CD4-positive, alpha-beta T cell treated with Interleukin-17A for 4 hours (primary cell): ENCODE measurements at regions not wholly inside any gene's neighbourhood (a gene's known extent, or its start where the extent isn't known, plus 50 kb on each side); places are given as distances from the start of the nearest gene placed in this dataset.
"Not testable (repeated sequence)": the region's sequence is repeated elsewhere in the genome, so short reads cannot be mapped to it uniquely, and the experiment has no call there.

Experiments
- DNase-seq: peaks from one replicate; pipeline ENCODE4 v3.0.0-alpha.2; 2020; ENCODE audit warnings: mixed read lengths

DNA sequence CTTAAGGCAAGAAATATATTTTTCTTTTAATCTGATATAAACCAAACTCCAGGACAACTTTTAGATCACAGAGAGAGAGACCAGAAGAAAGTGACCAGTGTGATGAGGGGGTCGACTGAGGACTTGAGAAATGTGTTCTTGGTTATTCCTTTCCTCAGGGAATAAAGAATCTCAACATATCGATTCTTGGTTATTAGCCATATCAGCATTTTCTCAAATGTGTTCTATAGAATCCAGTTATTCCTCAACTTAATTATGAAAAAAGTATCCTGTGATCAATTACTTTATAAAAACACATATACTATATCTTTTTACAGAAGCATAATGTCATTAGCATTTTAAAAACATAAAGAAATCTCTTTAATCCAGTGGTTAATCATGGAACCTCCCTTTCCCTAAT lies 222.1 kb upstream of the FAM3C start:
- no peak for DNase-seq

DNA sequence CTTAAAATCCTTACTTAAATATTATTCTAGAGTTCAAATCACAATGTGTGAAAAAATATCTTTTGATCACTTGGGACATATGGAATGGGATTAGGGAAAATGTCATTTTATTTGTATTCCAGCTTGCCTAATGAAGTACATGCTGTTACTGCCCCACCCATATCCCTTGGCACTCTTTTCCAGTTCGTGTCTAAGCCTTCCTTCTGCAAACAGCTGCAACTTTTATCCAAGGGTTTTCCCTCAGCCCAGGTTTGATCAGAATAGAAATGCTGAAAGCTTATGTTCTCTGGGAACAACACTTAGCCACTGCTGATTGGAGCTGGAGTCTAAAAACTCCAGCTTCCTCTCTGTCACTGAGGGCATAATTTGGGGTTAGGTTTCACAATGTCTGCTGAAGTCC lies 214.1 kb upstream of the FAM3C start:
- DNase-seq, result no peak

DNA sequence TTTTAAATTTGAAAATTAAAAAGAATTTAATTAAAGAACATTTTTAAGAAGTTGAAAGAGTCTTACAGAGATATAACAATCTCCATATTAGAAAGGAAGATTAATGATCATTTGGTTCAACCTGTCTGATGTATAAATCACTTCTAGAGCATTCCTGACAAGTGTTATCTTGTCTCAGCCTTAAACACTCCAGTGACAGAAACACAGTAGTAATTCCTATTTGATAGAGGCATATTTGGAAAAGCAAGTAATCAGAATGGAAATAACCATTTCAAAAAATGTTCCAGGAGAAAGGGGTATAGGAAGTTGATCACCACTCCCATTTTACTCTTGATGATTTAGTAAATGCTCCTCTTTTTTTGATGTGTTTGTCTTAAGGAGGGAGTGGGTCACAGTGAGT lies 213.1 kb upstream of the FAM3C start:
- DNase-seq, result no peak

DNA sequence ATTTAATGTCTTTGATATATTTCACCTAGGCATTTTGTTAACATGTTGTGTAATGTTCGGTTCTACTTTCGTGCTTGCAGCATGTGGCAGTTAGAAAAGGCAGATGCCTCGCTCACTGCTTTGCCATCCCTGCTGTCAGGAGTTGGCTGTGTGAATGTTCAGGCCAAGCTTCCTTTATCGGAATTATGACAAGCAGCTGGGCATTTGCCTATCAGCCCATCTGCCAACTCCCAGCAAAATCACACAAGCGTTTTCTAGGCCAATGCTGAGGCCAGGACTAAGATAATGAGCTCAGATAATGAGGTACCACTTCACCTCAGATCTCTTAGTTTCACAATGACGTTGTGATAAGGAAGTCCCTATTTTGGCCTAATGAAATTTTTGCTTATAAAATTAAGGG lies 212.7 kb upstream of the FAM3C start:
- no peak for DNase-seq

DNA sequence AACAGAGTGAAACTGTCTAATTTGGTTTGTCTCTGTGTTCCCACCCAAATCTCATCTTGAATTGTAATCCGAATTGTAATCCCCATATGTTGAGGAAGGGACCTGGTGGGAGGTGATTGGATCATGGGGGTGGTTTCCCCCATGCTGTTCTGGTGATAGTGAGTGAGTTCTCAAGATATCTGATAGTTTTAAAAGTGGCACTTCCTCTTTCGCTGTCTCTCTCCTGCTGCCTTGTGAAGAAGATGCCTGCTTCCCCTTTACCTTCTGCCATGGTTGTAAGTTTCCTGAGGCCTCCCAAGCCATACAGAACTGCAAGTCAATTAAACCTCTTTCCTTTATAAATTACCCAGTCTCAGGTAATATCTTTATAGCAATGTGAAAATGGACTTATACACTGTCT lies 212.1 kb upstream of the FAM3C start:
- not testable (repeated sequence) for DNase-seq

DNA sequence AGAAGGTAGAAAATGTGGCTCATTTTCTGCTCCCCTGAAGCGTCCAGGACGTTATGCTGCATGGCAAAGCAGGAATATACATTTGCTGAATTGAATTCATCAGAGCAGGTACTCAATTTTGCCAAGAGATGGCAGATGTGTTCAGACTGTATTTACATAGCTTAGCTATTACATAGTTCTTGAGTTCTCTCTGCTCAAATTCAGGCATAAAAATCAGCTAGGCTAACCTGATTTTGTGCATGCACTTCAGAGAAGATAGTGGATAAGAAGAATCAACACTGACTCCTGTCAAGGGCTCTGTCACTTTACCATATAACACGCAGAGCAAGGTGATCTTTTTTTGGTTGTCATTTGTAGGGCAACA lies 209.2 kb upstream of the FAM3C start:
- no peak for DNase-seq

DNA sequence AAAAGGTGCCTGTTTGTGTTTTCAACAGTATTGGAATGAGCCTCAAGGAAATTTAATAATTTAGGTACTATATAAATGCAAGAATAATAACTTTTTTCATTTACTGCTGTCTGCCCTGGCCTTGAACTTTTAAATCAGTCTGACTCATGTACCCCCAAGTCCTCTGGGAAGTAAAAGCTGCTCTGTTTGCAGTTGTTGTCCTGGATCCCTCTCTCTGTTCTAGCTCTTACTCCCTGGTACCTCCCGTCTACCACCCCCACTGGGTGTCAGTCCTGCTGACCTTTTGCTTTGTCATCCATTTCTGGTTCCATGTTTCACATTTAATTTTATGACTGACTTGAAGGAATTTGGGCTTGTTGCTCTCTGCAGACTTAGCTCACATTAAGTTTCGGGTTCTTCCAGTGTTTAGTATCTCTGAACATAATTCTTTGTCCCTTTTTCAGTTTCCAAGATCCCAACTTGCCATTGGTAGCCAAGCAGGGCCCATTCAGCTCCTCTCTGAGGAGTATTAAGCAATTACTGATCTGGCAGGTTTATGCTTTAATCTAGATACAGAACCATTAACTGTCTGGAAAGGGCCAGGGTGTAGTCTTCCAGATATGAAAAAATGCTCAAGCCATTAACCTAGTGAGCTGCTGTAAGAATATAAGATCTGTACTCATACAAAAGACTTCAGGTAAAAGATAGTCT lies 208.7 kb upstream of the FAM3C start:
- no peak for DNase-seq

DNA sequence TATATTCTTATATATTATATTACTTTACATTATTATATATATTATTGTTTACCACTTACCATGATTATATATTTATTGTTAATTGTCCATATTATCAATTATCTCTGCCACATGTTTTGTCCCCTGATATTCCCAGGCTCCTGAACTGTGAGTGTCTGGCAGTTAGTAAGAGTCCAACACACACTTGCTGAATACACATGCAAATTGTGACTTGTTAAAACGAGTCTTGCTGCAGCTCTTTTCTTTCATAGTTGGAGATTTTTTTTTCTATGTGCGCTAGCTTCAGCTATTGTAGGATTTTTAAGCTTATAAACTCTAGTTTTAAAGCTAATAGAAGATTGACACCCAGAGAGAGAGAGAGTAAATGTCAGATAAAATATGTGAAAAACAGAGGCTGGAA lies 207.8 kb upstream of the FAM3C start:
- no peak for DNase-seq

DNA sequence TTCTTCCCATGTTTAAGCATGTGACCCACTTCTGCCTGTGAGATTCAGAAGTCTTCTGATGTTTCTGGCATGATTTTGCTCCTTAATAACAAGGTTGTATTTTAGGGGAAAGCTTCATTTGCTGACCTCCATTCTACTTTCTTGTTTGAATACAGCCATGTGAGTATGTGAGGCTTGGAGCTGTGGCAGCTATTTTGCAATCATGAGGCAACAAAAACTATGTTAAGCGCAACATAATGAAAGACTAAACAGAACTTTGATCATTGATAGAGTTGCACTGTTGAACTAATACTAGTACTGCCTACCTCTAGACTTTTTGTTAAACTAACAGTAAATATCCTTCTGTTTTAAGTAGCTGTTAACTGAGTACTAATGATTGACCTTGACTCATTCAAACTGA lies 203.8 kb upstream of the FAM3C start:
- no peak for DNase-seq

DNA sequence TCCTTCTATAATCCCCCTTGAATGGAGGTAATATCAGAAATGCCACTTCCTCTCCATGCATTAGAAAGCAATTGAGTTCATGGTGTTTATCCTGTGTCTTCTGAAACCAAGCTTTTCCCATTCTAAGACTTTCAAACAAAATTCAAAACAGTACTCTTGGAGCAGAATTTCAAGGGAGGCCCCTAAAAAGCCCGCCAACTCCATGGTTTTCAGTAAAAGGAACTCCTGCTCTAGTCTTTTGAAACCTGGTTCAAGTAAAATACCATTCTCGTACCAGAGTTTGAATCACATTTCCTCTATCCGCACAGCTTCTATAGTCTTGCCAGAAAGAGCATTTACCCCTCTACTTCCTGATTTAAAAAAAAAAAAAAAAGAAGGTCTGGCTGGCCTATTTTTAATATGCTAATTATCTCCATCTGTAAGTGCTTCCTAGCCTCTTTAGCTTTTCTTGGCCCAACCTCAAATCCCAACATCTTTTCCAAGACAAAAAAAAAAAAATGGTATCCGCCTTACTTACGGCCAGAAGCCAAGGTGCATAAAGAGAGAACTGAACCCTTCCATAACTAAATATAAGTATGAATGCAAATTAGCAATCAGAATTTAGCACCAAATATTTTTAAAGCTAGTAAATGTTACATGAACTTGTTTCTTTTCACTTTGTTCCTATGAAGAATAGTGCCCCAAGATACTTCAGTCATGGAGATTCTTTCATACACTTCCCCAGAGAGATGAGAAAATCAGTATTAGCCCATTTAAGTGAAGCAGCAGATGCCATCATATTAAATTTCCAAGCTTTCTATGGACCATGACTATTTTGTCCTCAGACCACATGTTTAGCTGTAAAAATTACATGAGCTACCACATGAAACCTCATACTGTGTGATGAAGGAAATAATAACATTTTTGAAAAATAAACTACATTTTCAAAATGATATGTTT lies 199.9 kb upstream of the FAM3C start:
- DNase-seq, result no peak

DNA sequence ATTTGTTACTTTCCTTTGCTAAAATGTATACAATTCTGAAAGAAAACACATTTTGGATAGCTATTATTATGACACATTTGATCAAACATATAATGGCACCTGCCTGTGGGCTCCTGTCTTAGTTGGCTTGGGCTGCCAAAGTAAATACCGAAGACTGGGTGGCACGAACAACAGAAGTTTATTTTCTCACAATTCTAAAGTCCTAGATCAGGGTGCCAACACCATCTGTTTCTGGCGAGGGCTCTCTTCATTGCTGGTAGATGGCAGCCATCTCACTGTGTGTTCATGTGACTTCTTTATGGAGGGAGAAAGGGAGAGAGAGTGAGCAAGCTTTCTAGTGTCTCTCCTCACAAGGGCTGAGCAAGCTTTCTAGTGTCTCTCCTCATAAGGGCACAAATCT lies 195.8 kb upstream of the FAM3C start:
- no peak for DNase-seq

DNA sequence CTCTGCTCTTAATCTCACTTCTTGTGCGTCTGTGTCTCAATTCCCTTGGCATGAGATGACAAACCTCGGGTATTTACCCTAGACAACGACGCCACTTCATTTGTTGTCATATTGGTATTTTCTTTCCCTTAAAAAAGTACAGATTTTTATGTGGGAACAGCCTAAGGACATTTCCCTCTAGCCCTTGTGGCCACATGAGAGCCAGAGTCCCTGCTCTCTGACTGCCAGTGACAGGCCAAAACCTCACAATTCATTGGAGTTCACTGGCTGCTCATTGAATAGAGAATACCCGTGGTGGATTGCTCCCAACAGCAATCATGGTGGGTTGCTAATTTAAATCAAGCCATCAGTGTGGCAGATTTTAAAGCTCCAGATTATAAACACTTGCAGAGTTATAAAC lies 191.3 kb upstream of the FAM3C start:
- no peak for DNase-seq

DNA sequence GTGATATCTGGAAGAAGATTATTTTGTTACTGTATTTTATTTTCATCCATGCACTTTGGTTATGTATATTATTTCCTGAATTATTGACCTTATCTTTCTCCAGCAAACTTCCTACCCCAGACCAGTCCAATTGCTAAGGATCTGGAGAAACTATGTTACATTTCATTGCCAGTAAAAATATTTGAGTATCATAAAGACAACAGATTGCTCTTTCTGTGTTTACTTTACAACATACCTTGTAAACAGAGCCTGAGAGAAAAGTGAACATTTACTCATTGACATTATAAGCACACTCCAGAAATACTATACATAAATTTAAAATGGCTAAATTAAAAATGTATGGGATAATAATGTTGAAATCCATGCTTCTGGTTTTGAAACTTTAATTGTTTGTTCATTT lies 186.2 kb upstream of the FAM3C start:
- DNase-seq, result no peak

DNA sequence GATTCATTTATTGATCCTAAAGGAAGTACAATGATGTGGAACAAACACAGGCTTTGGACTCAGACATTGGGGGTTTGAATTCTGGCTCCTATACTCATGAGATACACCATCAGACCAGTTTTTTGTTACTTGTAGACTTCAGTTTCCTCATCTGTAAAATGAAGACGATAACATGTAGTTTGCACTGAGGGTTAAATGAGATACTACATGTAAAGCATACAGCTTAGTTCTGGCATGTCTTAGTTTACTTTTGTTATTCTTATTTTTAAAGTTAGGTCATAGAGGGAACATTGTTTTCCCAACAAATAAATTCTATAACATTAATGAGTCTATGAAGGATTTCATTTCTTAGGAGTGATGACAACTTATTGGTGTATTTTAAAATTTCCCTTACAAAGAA lies 183.5 kb upstream of the FAM3C start:
- DNase-seq, result no peak

DNA sequence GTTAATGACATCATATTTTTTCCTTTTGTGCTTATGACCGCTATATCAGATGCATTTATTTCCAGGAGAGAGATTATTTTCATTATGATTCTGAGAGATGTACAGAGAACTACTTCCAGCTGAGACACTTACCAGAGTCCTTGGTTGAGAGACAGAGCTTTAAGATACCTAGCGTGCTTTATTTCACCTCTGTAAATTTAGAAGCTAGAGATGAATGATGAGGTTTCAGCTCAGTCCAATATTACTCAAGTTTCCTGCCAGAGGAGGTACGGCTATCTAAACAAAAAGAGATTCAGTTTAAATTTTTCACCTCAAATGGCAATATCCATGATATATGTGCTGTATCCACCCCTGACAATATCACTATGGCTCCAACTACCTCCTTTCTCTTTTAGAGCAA lies 182.6 kb upstream of the FAM3C start:
- no peak for DNase-seq

DNA sequence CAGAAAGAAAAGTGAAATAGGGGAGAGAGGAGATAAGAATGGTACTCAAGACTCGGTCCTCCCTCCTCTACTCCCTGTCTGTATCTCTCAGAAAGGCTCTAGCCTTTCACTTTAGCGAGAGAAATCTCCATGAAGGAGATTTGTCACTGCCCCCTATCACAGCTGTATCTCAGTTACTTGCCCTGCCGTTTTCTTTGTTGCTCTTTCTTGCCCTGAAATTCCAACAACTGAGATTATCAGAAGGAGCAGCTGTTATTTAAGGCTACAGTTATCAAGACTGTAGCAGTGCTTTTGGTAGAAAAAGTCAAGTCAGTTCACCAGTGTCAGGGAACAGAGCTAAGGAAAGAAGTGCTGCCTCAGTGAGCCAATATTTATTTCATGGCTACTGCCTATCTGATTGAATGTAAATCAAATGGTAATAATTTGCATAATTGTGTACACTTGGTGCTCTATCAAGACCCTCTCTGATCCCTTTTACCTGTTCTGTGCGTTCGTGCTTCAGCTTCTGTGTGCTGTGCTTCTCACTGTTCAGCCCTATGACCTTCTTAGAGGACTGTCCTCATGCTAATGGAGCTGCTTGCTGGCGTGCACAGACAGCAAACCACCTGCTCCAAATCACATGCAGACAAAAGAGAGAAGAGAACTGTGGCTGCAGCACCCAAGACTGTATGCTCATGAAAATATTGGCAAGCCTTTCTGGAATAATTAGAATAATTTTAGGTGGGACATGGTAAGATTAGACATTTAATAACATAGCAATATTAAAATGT lies 180.2 kb upstream of the FAM3C start:
- no peak for DNase-seq

DNA sequence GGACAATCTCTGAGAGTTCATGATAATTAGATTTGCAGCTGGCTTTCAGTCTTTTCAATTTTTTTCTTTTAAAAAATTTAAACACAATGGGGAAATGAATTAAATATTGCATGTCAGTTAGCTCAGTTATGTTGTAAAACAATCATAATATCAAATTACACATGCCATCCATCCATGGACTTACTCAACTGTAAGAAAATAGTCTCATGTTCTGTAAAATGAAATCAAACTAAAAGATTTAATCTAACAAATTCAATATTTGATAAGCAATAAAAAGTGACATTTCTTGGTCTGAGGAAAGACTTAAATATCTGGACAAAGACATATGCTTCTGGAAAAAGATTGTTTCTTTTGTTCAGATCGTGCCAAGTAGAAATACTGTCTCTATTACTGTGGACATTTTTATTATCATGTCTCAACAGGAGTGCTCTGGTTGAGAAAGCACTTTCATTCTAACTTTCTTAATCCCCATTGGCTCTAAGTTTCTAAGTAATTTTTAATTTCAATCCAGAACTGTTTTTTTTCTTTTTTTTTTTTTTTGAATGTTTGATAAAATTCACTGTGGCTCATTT lies 179.2 kb upstream of the FAM3C start:
- DNase-seq, result no peak

DNA sequence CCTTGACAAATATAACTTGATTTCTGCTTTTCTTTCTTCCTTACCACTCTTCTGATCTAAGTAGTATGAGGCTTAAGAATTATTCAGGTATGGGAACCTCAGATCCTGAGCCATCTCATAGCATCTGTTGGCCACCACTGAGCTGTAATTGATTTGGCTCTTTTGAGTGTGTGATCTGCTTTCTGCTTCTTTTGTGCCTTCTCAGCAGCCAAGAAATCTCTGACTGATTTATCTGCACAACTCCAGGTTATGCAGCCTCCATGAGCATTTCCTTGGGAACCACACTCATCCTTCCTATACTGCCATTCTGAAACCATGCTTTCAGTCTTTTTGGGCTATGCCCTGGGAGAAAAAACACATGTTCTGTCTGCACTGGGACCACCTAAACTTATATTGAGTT lies 178.0 kb upstream of the FAM3C start:
- no peak for DNase-seq

DNA sequence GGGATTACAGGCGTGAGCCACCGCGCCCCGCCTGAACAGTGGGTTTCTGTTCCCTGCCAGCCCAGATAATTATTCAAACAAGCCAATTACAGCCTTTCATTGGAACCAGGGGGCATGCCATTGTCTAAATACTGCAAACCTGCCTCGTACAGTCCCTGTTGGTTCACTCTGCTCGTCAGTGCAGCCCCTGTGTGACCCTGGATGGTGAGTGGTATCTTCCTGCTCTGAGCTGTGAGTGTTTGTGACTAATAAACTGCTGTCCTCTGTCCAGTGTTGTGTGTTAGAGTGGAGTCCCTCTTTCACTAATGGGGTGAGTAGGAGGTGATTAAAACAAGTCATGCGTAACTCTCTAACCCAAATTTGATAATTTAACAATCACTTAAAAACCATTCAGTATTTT lies 176.5 kb upstream of the FAM3C start:
- no peak for DNase-seq

DNA sequence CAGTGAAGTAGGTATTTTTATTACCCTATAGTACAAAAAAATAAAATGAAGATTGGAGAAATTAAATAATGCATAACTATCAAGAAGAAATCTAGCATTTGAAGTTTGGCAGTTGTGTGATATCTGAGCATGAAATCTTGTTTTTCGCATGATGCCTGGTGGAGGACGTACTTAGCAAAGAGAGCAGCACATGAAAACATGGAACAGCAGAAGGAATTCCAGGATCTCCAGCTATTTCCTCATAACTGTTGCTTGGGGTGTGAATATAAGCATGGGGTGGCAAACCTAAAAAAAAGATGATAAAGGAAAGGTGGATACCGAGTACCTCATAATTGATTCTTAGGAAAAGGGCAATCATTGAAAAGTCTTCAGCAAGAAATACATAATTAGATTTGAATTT lies 174.3 kb upstream of the FAM3C start:
- DNase-seq, result no peak

DNA sequence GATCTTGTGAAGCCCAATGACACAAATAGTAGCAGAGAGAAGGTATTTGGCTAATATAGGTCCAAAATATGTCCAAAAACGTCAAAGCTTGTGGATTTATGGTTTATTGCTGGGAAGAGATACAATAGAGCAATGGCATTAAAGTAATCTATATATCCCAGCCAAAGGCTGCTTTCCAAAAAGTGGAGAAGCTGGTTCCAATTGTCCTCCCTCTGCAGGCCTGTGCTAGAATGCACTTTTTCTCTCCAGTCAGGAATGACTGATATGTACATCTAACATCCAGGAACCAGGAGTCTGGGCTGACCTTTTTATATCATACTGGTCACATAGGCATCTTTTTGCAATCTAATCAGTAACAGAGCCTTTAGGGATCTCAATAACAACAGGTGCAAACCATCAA lies 167.1 kb upstream of the FAM3C start:
- no peak for DNase-seq

DNA sequence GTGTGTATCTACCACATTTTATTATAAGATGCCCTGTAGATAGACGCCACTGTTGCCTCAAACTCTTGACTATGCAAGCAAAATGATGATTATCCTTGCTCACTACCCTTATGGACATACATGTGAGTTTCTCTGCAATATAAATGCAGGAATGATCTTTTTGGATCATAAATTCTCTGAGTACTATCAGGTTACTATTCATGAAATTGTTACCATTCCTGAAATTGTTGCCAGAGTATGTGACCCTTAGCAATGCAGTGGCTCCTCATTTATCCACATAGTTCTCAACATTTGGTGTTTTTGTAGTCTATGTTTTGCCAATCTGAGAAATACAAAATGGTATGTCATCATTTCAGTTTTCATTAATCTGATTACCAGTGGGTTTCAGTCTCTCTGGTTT lies 166.2 kb upstream of the FAM3C start:
- no peak for DNase-seq

DNA sequence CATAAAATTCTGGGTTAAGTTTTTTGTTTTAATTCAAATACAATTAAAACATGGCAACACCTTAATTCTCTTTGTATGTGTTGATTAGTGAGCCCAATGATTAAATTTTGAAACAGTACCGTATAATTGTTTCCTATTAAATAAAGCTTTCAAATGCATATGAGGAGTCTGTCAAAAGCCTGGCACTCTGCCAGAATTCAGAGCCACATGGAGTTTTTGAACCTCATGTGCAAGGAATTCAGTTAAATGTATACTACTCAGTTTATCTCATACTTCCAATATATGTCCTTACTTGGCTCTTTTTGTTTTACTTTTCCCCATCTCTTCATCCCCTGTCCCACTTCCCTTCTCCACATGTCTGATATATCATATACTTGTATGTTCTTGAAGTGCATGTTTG lies 165.6 kb upstream of the FAM3C start:
- DNase-seq, result no peak
